HEK293 (cell line): ENCODE measurements at regions not wholly inside any gene's neighbourhood (a gene's known extent, or its start where the extent isn't known, plus 50 kb on each side); places are given as distances from the start of the nearest gene placed in this dataset.

ENCODE experiments used
- CTCF ChIA-PET: fragments of 350-600 bp; formaldehyde crosslinking; extraction: SDS; loops from one replicate; lab custom pipeline; 2021; ENCODE audit warnings: antibody characterized with exemption; lab: Yijun Ruan, JAX
- POLR2A ChIA-PET: fragments of 300-600 bp; formaldehyde crosslinking; extraction: SDS; loops from one replicate; lab custom pipeline; 2020; ENCODE audit warnings: antibody characterized with exemption, inconsistent platforms; lab: Yijun Ruan, JAX
- H3K27ac ChIP-seq: fragments of 200-500 bp; sonication (Bioruptor generic); 2 replicates; pipeline ENCODE4 v1.5.1; 2014; ENCODE audit warnings: low read depth, low read length, control low read depth, inconsistent platforms; ENCODE audit errors: extremely low read depth
- H3K36me3 ChIP-seq, 2 experiments: fragments of 200-500 bp in 1 of 2; sonication (Bioruptor generic) in 1 of 2; 1 replicate in 1 of 2; 2 replicates in 1 of 2; pipeline ENCODE4 v1.5.1; 2014 to 2017; ENCODE audit warnings: inconsistent platforms in 2 of 2, low read length in 2 of 2; ENCODE audit not compliant: control insufficient read depth in 2 of 2, insufficient read depth in 1 of 2
- H3K4me1 ChIP-seq: fragments of 200-500 bp; sonication (Bioruptor generic); 2 replicates; pipeline ENCODE4 v1.5.1; 2014; ENCODE audit warnings: mild to moderate bottlenecking, low read length, inconsistent platforms; ENCODE audit not compliant: control insufficient read depth, insufficient read depth
- H3K4me3 ChIP-seq: 2 replicates; pipeline ENCODE4 v1.5.1; 2011; ENCODE audit warnings: low read depth, mild to moderate bottlenecking, control low read depth, low read length, moderate library complexity
- H3K9me3 ChIP-seq: fragments of 200-500 bp; sonication (Bioruptor generic); 2 replicates; pipeline ENCODE4 v1.5.1; 2014; ENCODE audit warnings: low read depth, low read length, inconsistent platforms; ENCODE audit not compliant: control insufficient read depth, insufficient read depth
- BCL11B ChIP-seq: fragments of 450-650 bp; formaldehyde crosslinking; IDR thresholded peaks from 2 replicates; pipeline ENCODE4 v1.5.1; 2016; ENCODE audit warnings: low read depth, missing biosample characterization, missing genetic modification characterization
- EGR2 ChIP-seq: fragments of 450-650 bp; formaldehyde crosslinking; IDR thresholded peaks from 2 replicates; pipeline ENCODE4 v1.5.1; 2016; ENCODE audit warnings: low read depth, missing biosample characterization, missing genetic modification characterization
- GLIS2 ChIP-seq: fragments of 450-650 bp; formaldehyde crosslinking; IDR thresholded peaks from 2 replicates; pipeline ENCODE4 v1.5.1; 2016; ENCODE audit warnings: missing biosample characterization, missing genetic modification characterization
- IKZF3 ChIP-seq: fragments of 450-650 bp; IDR thresholded peaks from 2 replicates; pipeline ENCODE4 v1.5.0; 2018; ENCODE audit warnings: missing biosample characterization, mild to moderate bottlenecking, missing genetic modification characterization, moderate library complexity
- INSM2 ChIP-seq: fragments of 450-650 bp; formaldehyde crosslinking; IDR thresholded peaks from 2 replicates; pipeline ENCODE4 v1.5.1; 2016; ENCODE audit warnings: missing biosample characterization, missing genetic modification characterization
- ZBTB20 ChIP-seq: fragments of 450-650 bp; formaldehyde crosslinking; IDR thresholded peaks from 2 replicates; pipeline ENCODE4 v1.5.1; 2016; ENCODE audit warnings: missing biosample characterization, missing genetic modification characterization
- ZBTB6 ChIP-seq: fragments of 450-650 bp; formaldehyde crosslinking; IDR thresholded peaks from 2 replicates; pipeline ENCODE4 v1.5.1; 2017; ENCODE audit warnings: missing biosample characterization, missing genetic modification characterization
- ZFHX2 ChIP-seq: fragments of 450-650 bp; formaldehyde crosslinking; conservative IDR thresholded peaks from 2 replicates; pipeline ENCODE4 v1.5.1; 2016; ENCODE audit warnings: missing biosample characterization, missing genetic modification characterization
- ZIC2 ChIP-seq: fragments of 450-650 bp; formaldehyde crosslinking; IDR thresholded peaks from 2 replicates; pipeline ENCODE4 v1.5.1; 2016; ENCODE audit warnings: missing biosample characterization, missing genetic modification characterization
- ZNF155 ChIP-seq: fragments of 450-650 bp; formaldehyde crosslinking; IDR thresholded peaks from 2 replicates; pipeline ENCODE4 v1.5.1; 2016; ENCODE audit warnings: missing biosample characterization, missing genetic modification characterization
- ZNF266 ChIP-seq: fragments of 450-650 bp; formaldehyde crosslinking; IDR thresholded peaks from 2 replicates; pipeline ENCODE4 v1.5.1; 2016; ENCODE audit warnings: missing biosample characterization, missing genetic modification characterization, low read depth
- ZNF280D ChIP-seq: fragments of 450-650 bp; formaldehyde crosslinking; IDR thresholded peaks from 2 replicates; pipeline ENCODE4 v1.5.1; 2016; ENCODE audit warnings: missing biosample characterization, missing genetic modification characterization
- ZNF350 ChIP-seq: fragments of 450-650 bp; formaldehyde crosslinking; IDR thresholded peaks from 2 replicates; pipeline ENCODE4 v1.5.0; 2017; ENCODE audit warnings: missing biosample characterization, mild to moderate bottlenecking, missing genetic modification characterization
- ZNF473 ChIP-seq: fragments of 450-650 bp; formaldehyde crosslinking; IDR thresholded peaks from 2 replicates; pipeline ENCODE4 v1.5.1; 2017; ENCODE audit warnings: missing biosample characterization, missing genetic modification characterization
- ZNF544 ChIP-seq: fragments of 450-650 bp; formaldehyde crosslinking; IDR thresholded peaks from 2 replicates; pipeline ENCODE4 v1.5.0; 2017; ENCODE audit warnings: missing biosample characterization, missing genetic modification characterization
- ZNF555 ChIP-seq: fragments of 450-650 bp; formaldehyde crosslinking; conservative IDR thresholded peaks from 2 replicates; pipeline ENCODE4 v1.5.1; 2017; ENCODE audit warnings: missing biosample characterization, mild to moderate bottlenecking, missing genetic modification characterization, inconsistent platforms
- ZNF596 ChIP-seq: fragments of 450-650 bp; IDR thresholded peaks from 2 replicates; pipeline ENCODE4 v1.5.0; 2018; ENCODE audit warnings: missing biosample characterization, mild to moderate bottlenecking, missing genetic modification characterization, moderate library complexity
- ZNF830 ChIP-seq: fragments of 450-650 bp; IDR thresholded peaks from 2 replicates; pipeline ENCODE4 v1.5.0; 2018; ENCODE audit warnings: missing biosample characterization, missing genetic modification characterization, low read depth, mild to moderate bottlenecking, moderate library complexity
- ZXDB ChIP-seq: fragments of 450-650 bp; formaldehyde crosslinking; IDR thresholded peaks from 2 replicates; pipeline ENCODE4 v1.5.1; 2016; ENCODE audit warnings: missing biosample characterization, missing genetic modification characterization
- TF ChIP-seq, protein P1 (sequence below): fragments of 450-650 bp; IDR thresholded peaks from 2 replicates; pipeline ENCODE4 v1.5.1; 2018; ENCODE audit warnings: missing biosample characterization, mild to moderate bottlenecking, missing genetic modification characterization

DNA sequence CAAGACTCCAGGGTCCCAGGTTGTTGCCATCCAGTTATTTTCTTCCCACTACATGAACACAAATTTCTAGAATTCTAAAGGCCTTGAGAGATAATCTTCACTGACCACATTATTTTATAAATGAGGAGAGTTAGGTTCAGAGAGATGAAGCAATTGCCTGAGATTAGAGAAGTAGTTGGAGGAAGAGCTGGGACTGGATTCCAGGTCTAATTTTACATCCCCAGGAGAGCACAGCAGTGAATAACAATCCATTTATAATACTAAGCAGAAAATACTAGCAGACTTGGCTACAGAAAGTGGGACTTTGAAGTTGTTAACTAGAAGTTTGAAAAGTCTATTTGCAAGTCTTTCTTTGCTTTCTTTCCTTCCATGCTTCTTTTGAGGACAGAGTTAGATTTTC lies 231.3 kb upstream of the S100G start:
- ChIA-PET POLR2A (no interaction called here), CTCF (no interaction called here)
- TF ChIP-seq EGR2 (tag by site-specific recombination) = no peak
- no peak for TF ChIP-seq ZFHX2 (tag by site-specific recombination)
- Histone ChIP-seq H3K36me3 (no peaks in the 10 kb centered on the region), H3K9me3 (no peaks in the 10 kb centered on the region), H3K27ac (no peak overlapping the region), H3K4me3 (no peak overlapping the region), H3K4me1 (no peaks in the 10 kb centered on the region)

- no peaks in the 10 kb centered on the region for H3K4me1 ChIP-seq
- ChIA-PET CTCF (interaction anchor here (0.7 to 2.4 kb wide), 4 partner anchors 9 to 23 kb away, joined by 3 to 13 read pairs (median 4); no protein-coding TSS in a partner anchor), POLR2A (no interaction called here)
- no peak overlapping the region for H3K4me3 ChIP-seq
- no peaks in the 10 kb centered on the region for H3K36me3 ChIP-seq
- H3K27ac ChIP-seq = no peak overlapping the region
- H3K9me3 ChIP-seq = no peaks in the 10 kb centered on the region
- TF ChIP-seq ZNF830 (tag by site-specific recombination) (no peak), ZNF280D (tag by site-specific recombination) (no peak), ZNF555 (tag by site-specific recombination) (no peak), ZBTB20 (tag by site-specific recombination) (no peak), ZNF350 (no peak), ZXDB (tag by site-specific recombination) (no peak), ZNF473 (no peak), INSM2 (tag by site-specific recombination) (no peak), BCL11B (tag by site-specific recombination) (no peak), GLIS2 (tag by site-specific recombination) (no peak), ZNF544 (no peak), ZIC2 (tag by site-specific recombination) (no peak), ZNF596 (tag by site-specific recombination) (no peak), ZBTB6 (tag by site-specific recombination) (no peak), ZNF266 (tag by site-specific recombination) (no peak), IKZF3 (tag by site-specific recombination) (no peak), ZNF155 (tag by site-specific recombination) (no peak)
- TF ChIP-seq, protein P1, sequence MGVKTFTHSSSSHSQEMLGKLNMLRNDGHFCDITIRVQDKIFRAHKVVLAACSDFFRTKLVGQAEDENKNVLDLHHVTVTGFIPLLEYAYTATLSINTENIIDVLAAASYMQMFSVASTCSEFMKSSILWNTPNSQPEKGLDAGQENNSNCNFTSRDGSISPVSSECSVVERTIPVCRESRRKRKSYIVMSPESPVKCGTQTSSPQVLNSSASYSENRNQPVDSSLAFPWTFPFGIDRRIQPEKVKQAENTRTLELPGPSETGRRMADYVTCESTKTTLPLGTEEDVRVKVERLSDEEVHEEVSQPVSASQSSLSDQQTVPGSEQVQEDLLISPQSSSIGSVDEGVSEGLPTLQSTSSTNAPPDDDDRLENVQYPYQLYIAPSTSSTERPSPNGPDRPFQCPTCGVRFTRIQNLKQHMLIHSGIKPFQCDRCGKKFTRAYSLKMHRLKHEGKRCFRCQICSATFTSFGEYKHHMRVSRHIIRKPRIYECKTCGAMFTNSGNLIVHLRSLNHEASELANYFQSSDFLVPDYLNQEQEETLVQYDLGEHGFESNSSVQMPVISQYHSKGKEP (tag by site-specific recombination) = no peak
Observed at GRCh38 chrX:16427668-16428067, 222.3 kb upstream of the S100G start.
